Peyer's patch (tissue), 4 donors: ENCODE measurements at regions not wholly inside any gene's neighbourhood (a gene's known extent, or its start where the extent isn't known, plus 50 kb on each side); places are given as distances from the start of the nearest gene placed in this dataset.

Experiments
- POLR2A ChIP-seq, 2 donors: fragments of 450-650 bp; IDR thresholded peaks; one replicate each; pipeline ENCODE4 v1.5.1; 2017; ENCODE audit warnings: antibody characterized with exemption in 2 of 2, mild to moderate bottlenecking in 2 of 2, moderate library complexity in 2 of 2
- TF ChIP-seq, protein P1 (sequence below), 6 experiments: fragments of 450-650 bp in 4 of 6; fragments of 200-600 bp in 2 of 6; sonication (generic) in 1 of 6; IDR thresholded peaks; one replicate each; pipeline ENCODE4 v1.5.1; 2017 to 2019; ENCODE audit warnings: antibody characterized with exemption in 6 of 6, mild to moderate bottlenecking in 3 of 6, moderate library complexity in 1 of 6

DNA sequence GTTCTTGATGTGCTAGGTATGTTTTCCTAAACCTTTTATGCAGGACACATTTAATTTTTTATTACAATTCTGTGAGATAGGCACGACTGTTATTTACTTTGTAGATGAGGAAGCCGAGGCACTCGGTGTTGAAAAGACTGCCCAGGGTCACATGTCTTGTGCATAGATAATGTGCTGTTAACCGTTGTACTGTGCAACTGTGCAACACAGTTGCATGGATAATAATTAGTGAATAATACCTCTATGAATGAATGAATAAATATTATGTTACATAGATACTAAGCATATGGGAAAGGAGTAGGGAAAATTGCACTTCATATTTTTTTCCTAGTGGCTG lies 60.3 kb upstream of the DEK start:
- TF ChIP-seq, protein P1, sequence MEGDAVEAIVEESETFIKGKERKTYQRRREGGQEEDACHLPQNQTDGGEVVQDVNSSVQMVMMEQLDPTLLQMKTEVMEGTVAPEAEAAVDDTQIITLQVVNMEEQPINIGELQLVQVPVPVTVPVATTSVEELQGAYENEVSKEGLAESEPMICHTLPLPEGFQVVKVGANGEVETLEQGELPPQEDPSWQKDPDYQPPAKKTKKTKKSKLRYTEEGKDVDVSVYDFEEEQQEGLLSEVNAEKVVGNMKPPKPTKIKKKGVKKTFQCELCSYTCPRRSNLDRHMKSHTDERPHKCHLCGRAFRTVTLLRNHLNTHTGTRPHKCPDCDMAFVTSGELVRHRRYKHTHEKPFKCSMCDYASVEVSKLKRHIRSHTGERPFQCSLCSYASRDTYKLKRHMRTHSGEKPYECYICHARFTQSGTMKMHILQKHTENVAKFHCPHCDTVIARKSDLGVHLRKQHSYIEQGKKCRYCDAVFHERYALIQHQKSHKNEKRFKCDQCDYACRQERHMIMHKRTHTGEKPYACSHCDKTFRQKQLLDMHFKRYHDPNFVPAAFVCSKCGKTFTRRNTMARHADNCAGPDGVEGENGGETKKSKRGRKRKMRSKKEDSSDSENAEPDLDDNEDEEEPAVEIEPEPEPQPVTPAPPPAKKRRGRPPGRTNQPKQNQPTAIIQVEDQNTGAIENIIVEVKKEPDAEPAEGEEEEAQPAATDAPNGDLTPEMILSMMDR (IDR thresholded peaks at IDR 0.05): no peak
- no peak for TF ChIP-seq POLR2A (IDR thresholded peaks at IDR 0.05)
